ACC112 (cell line): ENCODE measurements at regions not wholly inside any gene's neighbourhood (a gene's known extent, or its start where the extent isn't known, plus 50 kb on each side); places are given as distances from the start of the nearest gene placed in this dataset.

Experiments used
- H2AFZ ChIP-seq: fragments of 200-600 bp; sonication (generic); one replicate; pipeline ENCODE4 v1.6.0; 2017; ENCODE audit warnings: antibody characterized with exemption, low read length; ENCODE audit not compliant: unreplicated experiment
- H3K27ac ChIP-seq: fragments of 200-600 bp; sonication (generic); 2 replicates; pipeline ENCODE4 v1.5.1; 2014; ENCODE audit warnings: low read depth, mild to moderate bottlenecking, antibody characterized with exemption, low read length, moderate library complexity
- H3K27me3 ChIP-seq: fragments of 200-600 bp; sonication (generic); 2 replicates; pipeline ENCODE4 v1.6.1; 2014; ENCODE audit warnings: mild to moderate bottlenecking, antibody characterized with exemption, low read length, moderate library complexity, mixed read lengths; ENCODE audit not compliant: insufficient read depth
- H3K36me3 ChIP-seq: fragments of 200-600 bp; sonication (generic); 2 replicates; pipeline ENCODE4 v1.6.1; 2016; ENCODE audit warnings: mild to moderate bottlenecking, antibody characterized with exemption, low read length, moderate library complexity, mixed read lengths; ENCODE audit not compliant: insufficient read depth
- H3K4me1 ChIP-seq: fragments of 200-600 bp; sonication (generic); one replicate; pipeline ENCODE4 v1.6.1; 2016; ENCODE audit warnings: low read length, mixed read lengths; ENCODE audit not compliant: insufficient read depth, unreplicated experiment, control insufficient read depth
- H3K4me3 ChIP-seq: fragments of 200-600 bp; sonication (generic); 2 replicates; pipeline ENCODE4 v1.5.1; 2014; ENCODE audit warnings: mild to moderate bottlenecking, low read depth, low read length
- H3K79me2 ChIP-seq: fragments of 200-600 bp; sonication (generic); one replicate; pipeline ENCODE4 v1.6.0; 2016; ENCODE audit warnings: low read length; ENCODE audit not compliant: control insufficient read depth, unreplicated experiment, insufficient read depth

GRCh38 chr6:11486959-11487358 is 50.6 kb upstream of the TMEM170B start:
- H3K27ac ChIP-seq: no peak overlapping the region
- no peaks in the 10 kb centered on the region for H3K79me2 ChIP-seq
- H3K4me1 ChIP-seq: no peaks in the 10 kb centered on the region
- no peaks in the 10 kb centered on the region for H3K27me3 ChIP-seq
- H3K36me3 ChIP-seq: no peaks in the 10 kb centered on the region
- no peak overlapping the region for H2AFZ ChIP-seq
- no peak overlapping the region for H3K4me3 ChIP-seq

- Histone ChIP-seq H3K4me3 (no peak overlapping the region), H3K27ac (no peak overlapping the region), H2AFZ (no peak overlapping the region), H3K27me3 (no peaks in the 10 kb centered on the region), H3K79me2 (no peaks in the 10 kb centered on the region), H3K36me3 (no peaks in the 10 kb centered on the region), H3K4me1 (no peaks in the 10 kb centered on the region)
These were observed 51.1 kb upstream of the TMEM170B start for GRCh38 chr6:11486486-11486885.

GRCh38 chr6:11486051-11486450 is 51.5 kb upstream of the TMEM170B start:
- Histone ChIP-seq H2AFZ (no peak overlapping the region), H3K79me2 (no peaks in the 10 kb centered on the region), H3K4me1 (no peaks in the 10 kb centered on the region), H3K36me3 (no peaks in the 10 kb centered on the region), H3K27ac (no peak overlapping the region), H3K4me3 (no peak overlapping the region), H3K27me3 (no peaks in the 10 kb centered on the region)

GRCh38 chr6:11485271-11485670 is 52.3 kb upstream of the TMEM170B start:
- Histone ChIP-seq H3K27me3 (no peaks in the 10 kb centered on the region), H3K36me3 (no peaks in the 10 kb centered on the region), H3K4me1 (no peaks in the 10 kb centered on the region), H3K4me3 (no peak overlapping the region), H2AFZ (no peak overlapping the region), H3K27ac (no peak overlapping the region), H3K79me2 (no peaks in the 10 kb centered on the region)

GRCh38 chr6:11484441-11484840 is 53.1 kb upstream of the TMEM170B start:
- Histone ChIP-seq H3K4me1 (no peaks in the 10 kb centered on the region), H3K27me3 (no peaks in the 10 kb centered on the region), H3K27ac (no peak overlapping the region), H3K36me3 (no peaks in the 10 kb centered on the region), H3K4me3 (no peak overlapping the region), H2AFZ (no peak overlapping the region), H3K79me2 (no peaks in the 10 kb centered on the region)

GRCh38 chr6:11482616-11483015 is 54.9 kb upstream of the TMEM170B start:
- Histone ChIP-seq H3K4me1 (no peaks in the 10 kb centered on the region), H3K36me3 (no peaks in the 10 kb centered on the region), H3K4me3 (no peak overlapping the region), H3K27ac (no peak overlapping the region), H3K27me3 (no peaks in the 10 kb centered on the region), H2AFZ (no peak overlapping the region), H3K79me2 (no peaks in the 10 kb centered on the region)

- H2AFZ ChIP-seq: no peak overlapping the region
- no peak overlapping the region for H3K27ac ChIP-seq
- no peaks in the 10 kb centered on the region for H3K36me3 ChIP-seq
- H3K4me3 ChIP-seq: no peak overlapping the region
- H3K4me1 ChIP-seq: no peaks in the 10 kb centered on the region
- no peaks in the 10 kb centered on the region for H3K79me2 ChIP-seq
- H3K27me3 ChIP-seq: no peaks in the 10 kb centered on the region
These were observed 57.0 kb upstream of the TMEM170B start for GRCh38 chr6:11480541-11480940.

- Histone ChIP-seq H3K27me3 (no peaks in the 10 kb centered on the region), H3K79me2 (no peaks in the 10 kb centered on the region), H3K36me3 (no peaks in the 10 kb centered on the region), H3K4me3 (no peak overlapping the region), H3K4me1 (no peaks in the 10 kb centered on the region), H3K27ac (no peak overlapping the region), H2AFZ (no peak overlapping the region)
These were observed 58.3 kb upstream of the TMEM170B start for GRCh38 chr6:11479296-11479695.

- Histone ChIP-seq H3K36me3 (no peaks in the 10 kb centered on the region), H3K27ac (no peak overlapping the region), H3K79me2 (no peaks in the 10 kb centered on the region), H3K4me1 (no peaks in the 10 kb centered on the region), H3K27me3 (no peaks in the 10 kb centered on the region), H3K4me3 (no peak overlapping the region), H2AFZ (no peak overlapping the region)
These were observed 59.0 kb upstream of the TMEM170B start for GRCh38 chr6:11478586-11478985.

- Histone ChIP-seq H3K4me1 (no peaks in the 10 kb centered on the region), H3K27ac (no peak overlapping the region), H3K4me3 (no peak overlapping the region), H3K27me3 (no peaks in the 10 kb centered on the region), H3K36me3 (no peaks in the 10 kb centered on the region), H2AFZ (no peak overlapping the region), H3K79me2 (no peaks in the 10 kb centered on the region)
These were observed 62.5 kb upstream of the TMEM170B start for GRCh38 chr6:11475016-11475415.

GRCh38 chr6:11473008-11473740 is 64.4 kb upstream of the TMEM170B start:
- Histone ChIP-seq H2AFZ (peak overlapping the region; percentile 47), H3K79me2 (no peaks in the 10 kb centered on the region), H3K27me3 (no peaks in the 10 kb centered on the region), H3K4me3 (peak overlapping the region; percentile 58), H3K4me1 (no peaks in the 10 kb centered on the region), H3K27ac (no peak overlapping the region), H3K36me3 (no peaks in the 10 kb centered on the region)
